ENCODE measurements at regions not wholly inside any gene's neighbourhood (a gene's known extent, or its start where the extent isn't known, plus 50 kb on each side); places are given as distances from the start of the nearest gene placed in this dataset.

GRCh38 chr6:144590532-144590931 is 305.4 kb downstream of the UTRN start:
- Histone ChIP-seq H3K4me1 (no peaks in the 10 kb centered on the region), H3K36me3 (no peaks in the 10 kb centered on the region), H3K27me3 (no peaks in the 10 kb centered on the region), H3K4me3 (no peak overlapping the region), H3K27ac (no peak overlapping the region), H3K9me3 (no peaks in the 10 kb centered on the region)
- intact Hi-C loops (cut with DNase I), result no loop called here
- no peak for DNase-seq (ENCODE audit: extremely low spot score in 2 of 2)
- TF ChIP-seq POLR2A (IDR thresholded peaks at IDR 0.05) (no peak), POLR2AphosphoS5 (IDR thresholded peaks at IDR 0.05; ENCODE audit: insufficient read depth in 1 of 2, low read depth in 1 of 2) (no peak)
- TF ChIP-seq, protein P1, sequence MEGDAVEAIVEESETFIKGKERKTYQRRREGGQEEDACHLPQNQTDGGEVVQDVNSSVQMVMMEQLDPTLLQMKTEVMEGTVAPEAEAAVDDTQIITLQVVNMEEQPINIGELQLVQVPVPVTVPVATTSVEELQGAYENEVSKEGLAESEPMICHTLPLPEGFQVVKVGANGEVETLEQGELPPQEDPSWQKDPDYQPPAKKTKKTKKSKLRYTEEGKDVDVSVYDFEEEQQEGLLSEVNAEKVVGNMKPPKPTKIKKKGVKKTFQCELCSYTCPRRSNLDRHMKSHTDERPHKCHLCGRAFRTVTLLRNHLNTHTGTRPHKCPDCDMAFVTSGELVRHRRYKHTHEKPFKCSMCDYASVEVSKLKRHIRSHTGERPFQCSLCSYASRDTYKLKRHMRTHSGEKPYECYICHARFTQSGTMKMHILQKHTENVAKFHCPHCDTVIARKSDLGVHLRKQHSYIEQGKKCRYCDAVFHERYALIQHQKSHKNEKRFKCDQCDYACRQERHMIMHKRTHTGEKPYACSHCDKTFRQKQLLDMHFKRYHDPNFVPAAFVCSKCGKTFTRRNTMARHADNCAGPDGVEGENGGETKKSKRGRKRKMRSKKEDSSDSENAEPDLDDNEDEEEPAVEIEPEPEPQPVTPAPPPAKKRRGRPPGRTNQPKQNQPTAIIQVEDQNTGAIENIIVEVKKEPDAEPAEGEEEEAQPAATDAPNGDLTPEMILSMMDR (IDR thresholded peaks at IDR 0.05), result no peak

- no peaks in the 10 kb centered on the region for H3K9me3 ChIP-seq
- H3K36me3 ChIP-seq, result no peaks in the 10 kb centered on the region
- no peak overlapping the region for H3K4me3 ChIP-seq
- intact Hi-C loops (cut with DNase I), result no loop called here
- no peak for DNase-seq (ENCODE audit: extremely low spot score in 2 of 2)
- no peak overlapping the region for H3K27ac ChIP-seq
- H3K27me3 ChIP-seq, result no peaks in the 10 kb centered on the region
- no peak for TF ChIP-seq POLR2AphosphoS5 (IDR thresholded peaks at IDR 0.05; ENCODE audit: insufficient read depth in 1 of 2, low read depth in 1 of 2)
- TF ChIP-seq, protein P1 (IDR thresholded peaks at IDR 0.05), result no peak
- no peak for TF ChIP-seq POLR2A (IDR thresholded peaks at IDR 0.05)
- H3K4me1 ChIP-seq, result no peaks in the 10 kb centered on the region
Observed at GRCh38 chr6:144593392-144593791, 308.3 kb downstream of the UTRN start.

DNA sequence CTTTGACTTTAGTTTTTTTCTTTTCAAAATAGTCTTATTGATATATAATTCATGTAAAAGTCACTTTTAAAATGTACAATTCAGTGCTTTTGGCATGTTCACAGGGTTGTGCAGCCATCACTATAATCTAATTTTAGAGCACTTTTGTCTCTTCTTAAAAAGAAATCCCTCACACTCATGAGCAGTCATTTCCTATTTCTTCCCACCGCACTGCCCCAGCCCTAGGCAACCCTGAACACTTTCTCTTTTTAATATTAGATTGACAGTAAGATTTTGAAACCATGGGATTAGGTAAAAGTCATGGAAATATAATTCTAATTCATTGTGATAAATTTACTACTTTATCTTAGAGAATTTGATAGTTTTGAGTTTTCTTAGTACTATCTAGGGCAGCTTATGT is 309.4 kb downstream of the UTRN start:
- TF ChIP-seq POLR2AphosphoS5 (IDR thresholded peaks at IDR 0.05; ENCODE audit: insufficient read depth in 1 of 2, low read depth in 1 of 2), result no peak
- TF ChIP-seq, protein P1 (IDR thresholded peaks at IDR 0.05), result no peak
- TF ChIP-seq POLR2A (IDR thresholded peaks at IDR 0.05), result no peak
- H3K27ac ChIP-seq, result no peak overlapping the region
- no peak for DNase-seq (ENCODE audit: extremely low spot score in 2 of 2)

DNA sequence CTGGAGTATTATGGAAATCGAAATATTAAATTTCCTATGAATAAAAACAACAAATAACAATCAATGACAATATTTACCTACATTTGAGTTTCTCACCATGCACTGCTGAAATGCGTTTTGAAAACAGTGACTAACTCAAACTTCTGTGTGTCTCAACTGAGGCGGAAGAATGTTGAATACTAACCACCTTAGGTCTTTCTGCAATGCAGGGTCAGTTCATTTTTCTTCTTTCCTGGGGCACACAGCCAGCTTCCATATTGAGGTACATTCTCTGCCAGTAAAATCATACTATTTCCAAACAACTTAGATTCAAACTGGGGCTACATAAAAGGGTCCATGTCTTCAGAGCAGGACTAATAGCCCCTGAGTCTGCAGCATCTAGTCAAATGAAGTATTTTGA is 310.1 kb downstream of the UTRN start:
- intact Hi-C loops (cut with DNase I), result no loop called here
- H3K36me3 ChIP-seq, result no peaks in the 10 kb centered on the region
- no peaks in the 10 kb centered on the region for H3K9me3 ChIP-seq
- no peaks in the 10 kb centered on the region for H3K4me1 ChIP-seq
- DNase-seq (ENCODE audit: extremely low spot score in 2 of 2), result no peak
- no peak overlapping the region for H3K27ac ChIP-seq
- no peak overlapping the region for H3K4me3 ChIP-seq
- no peaks in the 10 kb centered on the region for H3K27me3 ChIP-seq
- TF ChIP-seq POLR2A (IDR thresholded peaks at IDR 0.05), result no peak
- TF ChIP-seq, protein P1 (IDR thresholded peaks at IDR 0.05), result no peak

More for the DNA sequence above, 309.4 kb downstream of the UTRN start:
- Histone ChIP-seq H3K27me3 (no peaks in the 10 kb centered on the region), H3K4me1 (no peaks in the 10 kb centered on the region), H3K9me3 (no peaks in the 10 kb centered on the region), H3K36me3 (no peaks in the 10 kb centered on the region), H3K4me3 (no peak overlapping the region)
- intact Hi-C loops (cut with DNase I), result no loop called here

DNA sequence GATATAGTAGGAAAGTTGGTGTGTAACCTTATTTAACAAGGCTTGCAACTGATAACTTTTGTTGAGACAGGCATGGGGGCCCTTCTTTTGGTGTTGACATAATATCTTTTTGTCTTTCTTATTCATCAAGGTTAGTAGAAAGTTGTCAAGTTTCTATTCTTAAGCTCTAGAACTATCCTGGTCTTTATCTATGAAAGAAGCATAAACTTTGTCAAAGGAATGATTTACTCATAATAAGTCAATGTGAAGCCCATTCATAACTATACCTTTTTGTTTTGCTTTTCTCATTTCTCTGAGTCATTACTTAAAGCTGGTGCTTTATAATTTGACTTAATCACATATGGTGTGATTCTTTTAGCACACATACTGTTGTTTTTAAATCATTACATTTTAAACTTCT is 312.4 kb downstream of the UTRN start:
- no peaks in the 10 kb centered on the region for H3K9me3 ChIP-seq
- DNase-seq (ENCODE audit: extremely low spot score in 2 of 2), result no peak
- H3K4me3 ChIP-seq, result no peak overlapping the region
- H3K36me3 ChIP-seq, result no peaks in the 10 kb centered on the region
- no peaks in the 10 kb centered on the region for H3K4me1 ChIP-seq
- H3K27ac ChIP-seq, result no peak overlapping the region
- TF ChIP-seq POLR2AphosphoS5 (IDR thresholded peaks at IDR 0.05; ENCODE audit: insufficient read depth in 1 of 2, low read depth in 1 of 2) (no peak), POLR2A (IDR thresholded peaks at IDR 0.05) (no peak)
- TF ChIP-seq, protein P1 (IDR thresholded peaks at IDR 0.05), result no peak
- intact Hi-C loops (cut with DNase I), result no loop called here
- no peaks in the 10 kb centered on the region for H3K27me3 ChIP-seq

Measured in vagina (tissue), 2 donors.